Skeletal muscle satellite cell (primary cell): ENCODE measurements at regions not wholly inside any gene's neighbourhood (a gene's known extent, or its start where the extent isn't known, plus 50 kb on each side); places are given as distances from the start of the nearest gene placed in this dataset.
"Not testable (repeated sequence)": the region's sequence is repeated elsewhere in the genome, so short reads cannot be mapped to it uniquely, and the experiment has no call there.

Source experiments
- H3K27me3 ChIP-seq: 2 replicates; pipeline ENCODE4 v1.7.0; 2013; ENCODE audit warnings: low read length; ENCODE audit not compliant: control insufficient read depth, insufficient read depth
- H3K36me3 ChIP-seq: 2 replicates; pipeline ENCODE4 v1.7.0; 2013; ENCODE audit warnings: mild to moderate bottlenecking, control low read depth, low read length; ENCODE audit not compliant: insufficient read depth
- H3K4me1 ChIP-seq: 2 replicates; pipeline ENCODE4 v1.7.0; 2013; ENCODE audit warnings: low read length; ENCODE audit not compliant: control insufficient read depth, insufficient read depth
- H3K4me2 ChIP-seq: 2 replicates; pipeline ENCODE4 v1.7.0; 2013; ENCODE audit warnings: mild to moderate bottlenecking, low read length
- H3K4me3 ChIP-seq: 2 replicates; pipeline ENCODE4 v1.7.0; 2013; ENCODE audit warnings: low read length
- H3K9ac ChIP-seq: 2 replicates; pipeline ENCODE4 v1.7.0; 2013; ENCODE audit warnings: mild to moderate bottlenecking, low read depth, low read length, moderate library complexity
- H3K9me3 ChIP-seq: replicated peaks from 2 replicates; pipeline ENCODE4 v1.7.0; 2013; ENCODE audit warnings: mild to moderate bottlenecking, control low read depth, low read length

GRCh38 chr7:12002428-12002827 lies 170.4 kb upstream of the THSD7A start:
- Histone ChIP-seq H3K36me3 (no peaks in the 10 kb centered on the region), H3K4me1 (no peaks in the 10 kb centered on the region), H3K4me3 (no peak overlapping the region), H3K9ac (no peak overlapping the region), H3K27me3 (no peaks in the 10 kb centered on the region), H3K9me3 (no peaks in the 10 kb centered on the region), H3K4me2 (no peak overlapping the region)

GRCh38 chr7:12004581-12004980 lies 172.6 kb upstream of the THSD7A start:
- Histone ChIP-seq H3K36me3 (no peaks in the 10 kb centered on the region), H3K9ac (no peak overlapping the region), H3K4me3 (no peak overlapping the region), H3K4me2 (no peak overlapping the region), H3K4me1 (no peaks in the 10 kb centered on the region), H3K9me3 (no peaks in the 10 kb centered on the region), H3K27me3 (no peaks in the 10 kb centered on the region)

GRCh38 chr7:12007576-12007975 lies 175.6 kb upstream of the THSD7A start:
- Histone ChIP-seq H3K4me3 (no peak overlapping the region), H3K9ac (no peak overlapping the region)

GRCh38 chr7:12013983-12014382 lies 182.0 kb upstream of the THSD7A start:
- no peaks in the 10 kb centered on the region for H3K27me3 ChIP-seq
- no peak overlapping the region for H3K4me3 ChIP-seq
- H3K9me3 ChIP-seq: no peaks in the 10 kb centered on the region
- no peaks in the 10 kb centered on the region for H3K4me1 ChIP-seq
- H3K9ac ChIP-seq: no peak overlapping the region
- H3K36me3 ChIP-seq: no peaks in the 10 kb centered on the region
- H3K4me2 ChIP-seq: no peak overlapping the region

More at GRCh38 chr7:12007576-12007975, 175.6 kb upstream of the THSD7A start:
- Histone ChIP-seq H3K36me3 (no peaks in the 10 kb centered on the region), H3K27me3 (no peaks in the 10 kb centered on the region), H3K9me3 (no peaks in the 10 kb centered on the region), H3K4me2 (no peak overlapping the region), H3K4me1 (no peaks in the 10 kb centered on the region)

GRCh38 chr7:12016439-12016838 lies 184.4 kb upstream of the THSD7A start:
- H3K9ac ChIP-seq: no peak overlapping the region
- H3K4me2 ChIP-seq: no peak overlapping the region
- no peaks in the 10 kb centered on the region for H3K36me3 ChIP-seq
- no peaks in the 10 kb centered on the region for H3K4me1 ChIP-seq
- no peaks in the 10 kb centered on the region for H3K27me3 ChIP-seq
- no peaks in the 10 kb centered on the region for H3K9me3 ChIP-seq
- no peak overlapping the region for H3K4me3 ChIP-seq

GRCh38 chr7:12017046-12017445 lies 185.0 kb upstream of the THSD7A start:
- Histone ChIP-seq H3K27me3 (no peaks in the 10 kb centered on the region), H3K4me2 (no peak overlapping the region), H3K4me3 (no peak overlapping the region), H3K4me1 (no peaks in the 10 kb centered on the region), H3K9me3 (no peaks in the 10 kb centered on the region), H3K36me3 (no peaks in the 10 kb centered on the region), H3K9ac (no peak overlapping the region)

GRCh38 chr7:12022011-12022410 lies 189.1 kb upstream of the TMEM106B start:
- not testable (repeated sequence) for H3K9ac ChIP-seq, H3K4me2 ChIP-seq, H3K36me3 ChIP-seq, H3K4me3 ChIP-seq, H3K27me3 ChIP-seq, H3K4me1 ChIP-seq, H3K9me3 ChIP-seq

- H3K4me2 ChIP-seq: no peak overlapping the region
- H3K4me1 ChIP-seq: peaks cover 4% of the 10 kb centered on the region
- no peaks in the 10 kb centered on the region for H3K9me3 ChIP-seq
- H3K27me3 ChIP-seq: no peaks in the 10 kb centered on the region
- no peak overlapping the region for H3K4me3 ChIP-seq
- no peak overlapping the region for H3K9ac ChIP-seq
- no peaks in the 10 kb centered on the region for H3K36me3 ChIP-seq
Measured at GRCh38 chr7:12025246-12025645, 185.8 kb upstream of the TMEM106B start.

- Histone ChIP-seq H3K27me3 (no peaks in the 10 kb centered on the region), H3K36me3 (no peaks in the 10 kb centered on the region), H3K4me1 (peaks cover 10% of the 10 kb centered on the region), H3K9me3 (no peaks in the 10 kb centered on the region), H3K4me3 (no peak overlapping the region), H3K4me2 (no peak overlapping the region), H3K9ac (no peak overlapping the region)
Measured at GRCh38 chr7:12028508-12028907, 182.6 kb upstream of the TMEM106B start.

- Histone ChIP-seq H3K9ac (no peak overlapping the region), H3K4me3 (no peak overlapping the region), H3K4me2 (no peak overlapping the region), H3K9me3 (no peaks in the 10 kb centered on the region), H3K27me3 (no peaks in the 10 kb centered on the region), H3K36me3 (no peaks in the 10 kb centered on the region), H3K4me1 (peaks cover 10% of the 10 kb centered on the region)
Measured at GRCh38 chr7:12030116-12030515, 181.0 kb upstream of the TMEM106B start.

- no peaks in the 10 kb centered on the region for H3K27me3 ChIP-seq
Measured at GRCh38 chr7:12031186-12031585, 179.9 kb upstream of the TMEM106B start.

GRCh38 chr7:12031638-12032037 lies 179.5 kb upstream of the TMEM106B start:
- no peak overlapping the region for H3K4me2 ChIP-seq
- no peaks in the 10 kb centered on the region for H3K27me3 ChIP-seq
- no peaks in the 10 kb centered on the region for H3K9me3 ChIP-seq
- peaks cover 10% of the 10 kb centered on the region for H3K4me1 ChIP-seq
- no peak overlapping the region for H3K4me3 ChIP-seq
- H3K36me3 ChIP-seq: no peaks in the 10 kb centered on the region
- H3K9ac ChIP-seq: no peak overlapping the region

More at GRCh38 chr7:12031186-12031585, 179.9 kb upstream of the TMEM106B start:
- H3K4me1 ChIP-seq: peaks cover 10% of the 10 kb centered on the region
- no peaks in the 10 kb centered on the region for H3K9me3 ChIP-seq
- H3K36me3 ChIP-seq: no peaks in the 10 kb centered on the region
- H3K4me3 ChIP-seq: no peak overlapping the region
- no peak overlapping the region for H3K4me2 ChIP-seq
- no peak overlapping the region for H3K9ac ChIP-seq
